Endothelial cell of umbilical vein (primary cell): ENCODE measurements at regions not wholly inside any gene's neighbourhood (a gene's known extent, or its start where the extent isn't known, plus 50 kb on each side); places are given as distances from the start of the nearest gene placed in this dataset.

Experiments used
- BruUV-seq: library from RNA; stranded (reverse); fragments of 400-500 nt; replicated peaks from 2 replicates; lab custom pipeline; 2021; lab: Mats Ljungman, UMichigan
- CTCF ChIA-PET: fragments of 300-600, 350-600 bp; sonication (Branson Sonifier 250); formaldehyde crosslinking; loops from one replicate; lab custom pipeline; 2021; ENCODE audit warnings: antibody characterized with exemption, inconsistent platforms; lab: Charles Lee
- POLR2A ChIA-PET: fragments of 300-600, 350-600 bp; sonication (Branson Sonifier 250); formaldehyde crosslinking; loops from one replicate; lab custom pipeline; 2021; ENCODE audit warnings: antibody characterized with exemption, inconsistent platforms; lab: Charles Lee
- DNase-seq: peaks from one replicate; pipeline ENCODE4 v3.0.0-alpha.2; 2011; ENCODE audit warnings: low read depth, low spot score
- FAIRE-seq: peaks from 2 replicates; lab custom pipeline; 2011; peaks lifted over from hg19 to GRCh38; lab: Jason Lieb, UNC
- H2AFZ ChIP-seq: 2 replicates; pipeline ENCODE4 v1.6.0; 2012; ENCODE audit warnings: low read depth, low read length, control low read depth, inconsistent platforms
- H3K27ac ChIP-seq: 2 replicates; pipeline ENCODE4 v1.5.1; 2011; ENCODE audit warnings: low read depth, mild to moderate bottlenecking, control low read depth, low read length, moderate library complexity; ENCODE audit not compliant: insufficient read depth
- H3K27me3 ChIP-seq, 2 experiments: 2 replicates each; pipeline versions ENCODE4 v1.6.0 to v1.6.1; 2011; ENCODE audit warnings: low read length in 2 of 2, mixed read lengths in 1 of 2; ENCODE audit not compliant: control insufficient read depth in 2 of 2, insufficient read depth in 2 of 2
- H3K36me3 ChIP-seq, 2 experiments: 2 replicates in 1 of 2; 3 replicates in 1 of 2; pipeline ENCODE4 v1.5.1; 2011; ENCODE audit warnings: low read length in 2 of 2, mild to moderate bottlenecking in 1 of 2, moderate library complexity in 1 of 2; ENCODE audit not compliant: control insufficient read depth in 2 of 2, insufficient read depth in 2 of 2; ENCODE audit errors: extremely low read depth in 1 of 2
- H3K4me1 ChIP-seq: 3 replicates; pipeline ENCODE4 v1.5.1; 2011; ENCODE audit warnings: mild to moderate bottlenecking, low read length; ENCODE audit not compliant: control insufficient read depth, insufficient read depth; ENCODE audit errors: extremely low read depth
- H3K4me2 ChIP-seq: 2 replicates; pipeline ENCODE4 v1.6.1; 2011; ENCODE audit warnings: low read length, control low read depth, mixed read lengths; ENCODE audit not compliant: insufficient read depth
- H3K4me3 ChIP-seq, 3 experiments: fragments of 200-600 bp in 1 of 3; sonication (generic), shearing (Covaris generic) in 1 of 3; replicated peaks in 1 of 3; 2 replicates each; pipeline ENCODE4 v1.5.1; 2011 to 2016; ENCODE audit warnings: control low read depth in 3 of 3, low read length in 3 of 3, mild to moderate bottlenecking in 2 of 3, inconsistent platforms in 1 of 3, low read depth in 1 of 3, moderate library complexity in 1 of 3; ENCODE audit not compliant: insufficient read depth in 1 of 3
- H3K79me2 ChIP-seq: 2 replicates; pipeline ENCODE4 v1.6.0; 2012; ENCODE audit warnings: low read length, inconsistent platforms; ENCODE audit not compliant: control insufficient read depth, insufficient read depth
- H3K9ac ChIP-seq: replicated peaks from 2 replicates; pipeline ENCODE3; 2011; ENCODE audit warnings: low read length, control low read depth; ENCODE audit not compliant: insufficient read depth; ENCODE audit errors: extremely low read depth
- H3K9me1 ChIP-seq: replicated peaks from 3 replicates; pipeline ENCODE4 v1.6.0; 2011; ENCODE audit warnings: mild to moderate bottlenecking, low read length; ENCODE audit not compliant: control insufficient read depth, insufficient read depth; ENCODE audit errors: extremely low read depth
- H3K9me3 ChIP-seq: replicated peaks from 2 replicates; pipeline ENCODE4 v1.5.1; 2012; ENCODE audit warnings: low read length, inconsistent platforms; ENCODE audit not compliant: control insufficient read depth, insufficient read depth
- H4K20me1 ChIP-seq: replicated peaks from 2 replicates; pipeline ENCODE3; 2011; ENCODE audit warnings: mild to moderate bottlenecking, low read length; ENCODE audit not compliant: control insufficient read depth, insufficient read depth; ENCODE audit errors: extremely low read depth
- EZH2 ChIP-seq: IDR thresholded peaks from 2 replicates; pipeline ENCODE4 v1.6.1; 2012; ENCODE audit warnings: borderline replicate concordance, low read depth, mild to moderate bottlenecking, moderate library complexity, low read length, inconsistent platforms; ENCODE audit not compliant: severe bottlenecking
- FOS ChIP-seq: IDR thresholded peaks from 2 replicates; pipeline ENCODE4 v1.6.1; 2011; ENCODE audit warnings: mild to moderate bottlenecking, low read length, moderate library complexity, borderline replicate concordance; ENCODE audit not compliant: insufficient read depth
- GATA2 ChIP-seq: IDR thresholded peaks from 2 replicates; pipeline ENCODE4 v1.7.0; 2011; ENCODE audit warnings: low read depth, mild to moderate bottlenecking, moderate library complexity, mixed read lengths, low read length; ENCODE audit not compliant: insufficient read length, insufficient read depth
- JUN ChIP-seq: IDR thresholded peaks from 2 replicates; pipeline ENCODE4 v1.6.1; 2011; ENCODE audit warnings: borderline replicate concordance, low read depth; ENCODE audit not compliant: insufficient read length, insufficient read depth
- MYC ChIP-seq: IDR thresholded peaks from one replicate; pipeline ENCODE4 v1.6.1; 2011; ENCODE audit warnings: mild to moderate bottlenecking, low read depth, low read length
- POLR2A ChIP-seq: IDR thresholded peaks from 2 replicates; pipeline ENCODE4 v1.6.1; 2012; ENCODE audit warnings: low read depth, mild to moderate bottlenecking, control low read depth, low read length
- POLR2AphosphoS5 ChIP-seq: IDR thresholded peaks from 2 replicates; pipeline ENCODE4 v1.6.1; 2012; ENCODE audit warnings: low read depth, mild to moderate bottlenecking, control low read depth, low read length, moderate library complexity; ENCODE audit not compliant: insufficient read depth
- dilution Hi-C: fragments of 300-500 bp; cut with MboI; formaldehyde crosslinking; loops from one replicate; pipeline ENCODE4 v1.15.0; 2019; ENCODE audit warnings: low sequenced_read_pairs; ENCODE audit not compliant: extremely low pct_ligation_motif_present
- intact Hi-C: fragments of 100-400 bp; cut with micrococcal nuclease; formaldehyde crosslinking; loops from one replicate; pipeline ENCODE4 v1.10.0; 2022
- TF ChIP-seq, protein P1 (sequence below): IDR thresholded peaks from 2 replicates; pipeline ENCODE4 v1.6.1; 2011; ENCODE audit not compliant: insufficient read depth, insufficient read length
- TF ChIP-seq, protein P2 (sequence below), 2 donors: IDR thresholded peaks; 1 replicate in 1 of 2; 2 replicates in 1 of 2; pipeline ENCODE4 v1.5.1; 2011; ENCODE audit warnings: low read length in 2 of 2, mild to moderate bottlenecking in 2 of 2, moderate library complexity in 2 of 2, control low read depth in 1 of 2, inconsistent platforms in 1 of 2, low read depth in 1 of 2; ENCODE audit not compliant: insufficient read depth in 1 of 2; ENCODE audit errors: extremely low read depth in 1 of 2

DNA sequence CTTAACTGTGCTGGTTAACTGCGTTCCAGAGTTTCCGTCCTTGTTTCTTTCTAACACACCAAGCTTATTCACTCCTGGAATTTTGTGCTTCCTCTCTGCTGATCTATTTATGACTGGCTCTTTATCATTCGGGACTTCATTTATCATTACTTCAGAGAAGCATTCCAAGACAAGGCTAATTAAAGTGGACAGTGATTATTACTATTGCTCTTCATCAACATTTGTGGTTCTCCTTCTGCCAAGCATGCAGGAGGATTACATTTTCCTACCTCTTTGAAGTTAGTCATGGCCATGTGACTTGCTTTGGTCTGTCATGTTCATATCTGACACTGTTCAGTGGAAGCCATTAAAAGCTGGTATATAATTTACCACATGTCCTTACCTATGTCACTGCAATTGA lies 172.4 kb upstream of the AGR3 start:
- Histone ChIP-seq H3K27ac (no peak overlapping the region), H2AFZ (no peak overlapping the region), H3K36me3 (no peaks in the 10 kb centered on the region), H4K20me1 (no peaks in the 10 kb centered on the region), H3K4me3 (no peak overlapping the region), H3K9me1 (no peaks in the 10 kb centered on the region), H3K4me2 (no peak overlapping the region), H3K4me1 (peaks cover 14% of the 10 kb centered on the region), H3K79me2 (no peaks in the 10 kb centered on the region), H3K9me3 (no peaks in the 10 kb centered on the region), H3K9ac (no peak overlapping the region), H3K27me3 (no peaks in the 10 kb centered on the region)
- no peak for DNase-seq
- BruUV-seq: no TSS peak
- intact Hi-C loops: no loop called here
- ChIA-PET POLR2A (no interaction called here), CTCF (interaction anchor here (1.3 to 1.9 kb wide), 3 partner anchors 9 to 247 kb away, joined by 5 to 9 read pairs (median 7); no protein-coding TSS in a partner anchor)
- dilution Hi-C loops: no loop called here
- TF ChIP-seq, protein P1, sequence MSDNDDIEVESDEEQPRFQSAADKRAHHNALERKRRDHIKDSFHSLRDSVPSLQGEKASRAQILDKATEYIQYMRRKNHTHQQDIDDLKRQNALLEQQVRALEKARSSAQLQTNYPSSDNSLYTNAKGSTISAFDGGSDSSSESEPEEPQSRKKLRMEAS: no peak
- TF ChIP-seq FOS (no peak), POLR2AphosphoS5 (no peak)
- no peak for FAIRE-seq

DNA sequence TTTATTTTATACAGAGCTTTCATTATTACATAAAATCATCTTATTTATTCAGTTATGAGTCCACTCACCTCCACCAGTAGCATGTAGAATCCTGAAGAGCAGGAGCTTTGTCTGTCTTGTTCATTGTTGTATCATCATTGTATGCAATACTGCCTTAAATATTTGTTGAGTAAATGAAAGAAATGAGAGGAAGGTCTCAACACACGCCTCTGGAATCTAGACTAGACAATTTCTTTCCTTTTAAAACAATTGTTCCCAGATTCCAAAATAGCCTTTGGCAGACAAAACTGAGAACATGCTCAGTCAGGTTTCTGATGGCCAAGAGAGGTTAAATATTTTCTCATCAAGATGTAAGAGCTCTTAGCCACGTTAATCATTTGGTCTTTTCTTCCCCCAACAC lies 173.1 kb upstream of the AGR3 start:
- DNase-seq (no peak), FAIRE-seq (no peak)
- dilution Hi-C loops: no loop called here
- no peaks in the 10 kb centered on the region for H4K20me1 ChIP-seq
- H3K4me2 ChIP-seq: no peak overlapping the region
- no TSS peak for BruUV-seq
- no peaks in the 10 kb centered on the region for H3K9me1 ChIP-seq
- no peak overlapping the region for H3K9ac ChIP-seq
- POLR2A ChIA-PET: no interaction called here
- no peak overlapping the region for H3K4me3 ChIP-seq
- no peaks in the 10 kb centered on the region for H3K9me3 ChIP-seq
- CTCF ChIA-PET: interaction anchor here (0.6 to 1.7 kb wide), 3 partner anchors 8 to 247 kb away, joined by 3 to 9 read pairs (median 7); no protein-coding TSS in a partner anchor
- H3K79me2 ChIP-seq: no peaks in the 10 kb centered on the region
- peaks cover 14% of the 10 kb centered on the region for H3K4me1 ChIP-seq
- no peak overlapping the region for H2AFZ ChIP-seq
- intact Hi-C loops: loop anchor here (5.0 kb wide), 1 partner anchor 477 kb away; no protein-coding TSS in a partner anchor
- TF ChIP-seq JUN (no peak), EZH2 (no peak), MYC (no peak), GATA2 (no peak), POLR2A (no peak), POLR2AphosphoS5 (no peak), FOS (no peak)
- TF ChIP-seq, protein P2, sequence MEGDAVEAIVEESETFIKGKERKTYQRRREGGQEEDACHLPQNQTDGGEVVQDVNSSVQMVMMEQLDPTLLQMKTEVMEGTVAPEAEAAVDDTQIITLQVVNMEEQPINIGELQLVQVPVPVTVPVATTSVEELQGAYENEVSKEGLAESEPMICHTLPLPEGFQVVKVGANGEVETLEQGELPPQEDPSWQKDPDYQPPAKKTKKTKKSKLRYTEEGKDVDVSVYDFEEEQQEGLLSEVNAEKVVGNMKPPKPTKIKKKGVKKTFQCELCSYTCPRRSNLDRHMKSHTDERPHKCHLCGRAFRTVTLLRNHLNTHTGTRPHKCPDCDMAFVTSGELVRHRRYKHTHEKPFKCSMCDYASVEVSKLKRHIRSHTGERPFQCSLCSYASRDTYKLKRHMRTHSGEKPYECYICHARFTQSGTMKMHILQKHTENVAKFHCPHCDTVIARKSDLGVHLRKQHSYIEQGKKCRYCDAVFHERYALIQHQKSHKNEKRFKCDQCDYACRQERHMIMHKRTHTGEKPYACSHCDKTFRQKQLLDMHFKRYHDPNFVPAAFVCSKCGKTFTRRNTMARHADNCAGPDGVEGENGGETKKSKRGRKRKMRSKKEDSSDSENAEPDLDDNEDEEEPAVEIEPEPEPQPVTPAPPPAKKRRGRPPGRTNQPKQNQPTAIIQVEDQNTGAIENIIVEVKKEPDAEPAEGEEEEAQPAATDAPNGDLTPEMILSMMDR (IDR thresholded peaks at IDR 0.05; ENCODE audit: extremely low read depth in 1 of 2, insufficient read depth in 1 of 2, low read depth in 1 of 2, low read length in 2 of 2): no peak
- TF ChIP-seq, protein P1: no peak
- no peaks in the 10 kb centered on the region for H3K27me3 ChIP-seq
- H3K27ac ChIP-seq: no peak overlapping the region
- H3K36me3 ChIP-seq: no peaks in the 10 kb centered on the region
